Left renal pelvis (tissue), 4 donors: ENCODE measurements at regions not wholly inside any gene's neighbourhood (a gene's known extent, or its start where the extent isn't known, plus 50 kb on each side); places are given as distances from the start of the nearest gene placed in this dataset.
"Not testable (repeated sequence)": the region's sequence is repeated elsewhere in the genome, so short reads cannot be mapped to it uniquely, and the experiment has no call there.

ENCODE experiments used
- DNase-seq, 4 donors: peaks; one replicate each; pipeline ENCODE4 v3.0.0-alpha.2; 2013; ENCODE audit warnings: low read depth in 4 of 4, low spot score in 3 of 4

DNA sequence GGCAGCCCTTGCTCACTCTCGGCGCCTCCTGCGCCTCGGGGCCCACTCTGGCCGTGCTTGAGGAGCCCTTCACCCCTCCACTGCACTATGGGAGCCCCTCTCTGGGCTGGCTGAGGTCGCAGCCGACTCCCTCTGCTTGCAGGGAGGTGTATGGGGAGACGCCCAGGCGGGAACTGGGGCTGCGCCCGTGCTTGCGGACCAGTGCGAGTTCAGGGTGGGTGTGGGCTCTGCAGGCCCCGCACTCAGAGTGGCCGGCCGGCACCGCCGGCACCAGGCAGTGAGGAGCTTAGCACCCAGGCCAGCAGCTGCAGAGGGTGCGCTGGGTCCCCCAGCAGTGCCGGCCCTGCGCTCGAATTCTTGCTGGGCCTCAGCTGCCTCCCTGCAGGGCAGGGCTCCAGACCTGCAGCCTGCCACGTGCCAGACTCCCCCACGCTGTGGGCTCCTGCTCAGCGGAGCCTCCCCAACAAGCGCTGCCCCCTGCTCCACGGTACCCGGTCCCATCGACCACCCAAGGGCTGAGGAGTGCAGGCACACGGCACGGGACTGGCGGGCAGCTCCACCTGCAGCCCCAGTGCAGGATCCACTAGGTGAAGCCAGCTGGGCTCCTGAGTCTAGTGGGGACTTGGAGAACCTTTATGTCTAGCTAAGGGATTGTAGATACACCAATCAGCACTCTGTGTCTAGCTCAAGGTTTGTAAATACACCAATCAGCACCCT is 54.0 kb upstream of the WWC2 start:
- DNase-seq, result not testable (repeated sequence)

DNA sequence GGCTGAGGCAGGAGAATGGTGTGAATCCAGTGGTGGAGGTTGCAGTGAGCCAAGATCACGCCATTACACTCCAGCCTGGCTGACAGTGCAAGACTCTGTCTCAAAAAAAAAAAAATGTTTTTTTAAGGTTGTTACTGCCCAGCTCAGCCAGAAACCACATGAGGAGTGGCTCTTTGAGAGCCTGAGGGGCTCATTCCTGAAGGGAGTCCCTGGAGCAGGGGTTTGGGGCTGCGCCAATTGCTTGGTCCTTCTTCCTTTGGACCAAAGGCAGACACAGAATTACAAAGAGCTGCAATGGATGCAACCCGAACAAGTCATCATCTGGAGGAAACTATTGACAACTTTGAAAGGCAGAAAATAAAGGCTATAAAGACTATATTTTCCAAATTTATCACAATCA is 60.6 kb upstream of the WWC2 start:
- DNase-seq, result no peak

- DNase-seq, result no peak
Observed at GRCh38 chr4:183035726-183036415, 63.2 kb upstream of the WWC2 start.

DNA sequence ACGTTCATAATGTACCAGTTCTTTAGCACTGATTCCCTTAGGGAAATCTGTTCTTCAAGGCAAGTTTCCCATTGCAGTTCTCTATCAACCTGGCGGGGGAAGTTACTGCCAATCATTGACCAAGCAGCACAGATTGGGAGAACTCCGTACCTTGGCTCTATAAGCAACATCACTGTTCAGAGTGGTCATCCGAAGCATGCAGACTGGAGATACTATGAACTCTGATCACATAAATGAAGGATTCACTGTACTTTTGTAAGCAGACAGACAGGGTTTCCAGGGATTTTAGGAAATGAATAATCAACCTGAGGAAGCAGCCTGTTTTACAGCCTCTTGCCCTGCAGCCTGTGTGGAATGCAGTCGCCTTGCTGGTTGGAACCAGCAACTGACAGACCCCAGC is 63.8 kb upstream of the WWC2 start:
- peak in 2 of 4 donors; percentile 6 to 12 for DNase-seq

DNA sequence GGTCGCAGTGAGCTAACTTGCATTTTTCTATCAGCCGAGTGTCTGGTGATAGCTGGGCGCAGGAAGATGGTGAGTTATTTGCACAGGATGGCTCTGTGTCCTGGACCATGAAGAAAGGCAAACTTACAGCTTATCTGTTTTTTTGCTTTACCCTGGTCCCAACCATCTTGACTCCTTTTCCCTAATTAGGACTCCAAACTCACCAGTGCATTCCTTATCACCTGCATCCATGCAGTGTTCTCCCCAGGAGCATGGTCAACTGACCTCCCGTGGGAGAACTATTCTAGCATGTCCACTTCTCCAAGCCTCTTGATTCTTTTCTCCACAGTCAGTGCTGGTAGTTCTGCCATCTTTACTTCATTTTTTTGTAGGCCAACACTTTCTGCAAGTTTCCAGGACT is 68.2 kb upstream of the WWC2 start:
- no peak for DNase-seq

- DNase-seq, result no peak
Observed at GRCh38 chr4:183030309-183030708, 68.7 kb upstream of the WWC2 start.

- DNase-seq, result no peak
Observed at GRCh38 chr4:183029365-183029764, 69.7 kb upstream of the WWC2 start.

DNA sequence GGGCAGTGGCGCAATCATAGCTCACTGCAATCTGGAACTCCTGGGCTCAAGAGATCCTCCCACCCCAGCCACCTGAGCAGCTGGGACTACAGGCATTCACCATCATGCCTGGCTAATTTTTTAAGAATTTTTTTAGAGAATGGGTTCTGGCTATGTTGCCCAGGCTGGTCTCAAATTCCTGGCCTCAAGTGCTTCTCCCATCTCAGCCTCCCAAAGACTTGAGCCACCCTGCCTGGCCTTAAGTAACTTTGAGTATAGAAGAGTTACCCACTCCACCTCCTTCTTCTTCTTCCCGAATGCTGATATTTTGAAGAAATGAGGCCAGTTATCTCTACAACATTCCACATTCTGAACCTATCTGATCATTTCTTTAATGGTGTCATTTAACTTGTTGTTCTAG is 72.4 kb upstream of the WWC2 start:
- no peak for DNase-seq

GRCh38 chr4:183022617-183023016 is 76.4 kb upstream of the WWC2 start:
- DNase-seq, result no peak

- no peak for DNase-seq
Observed at GRCh38 chr4:183017962-183018361, 81.1 kb upstream of the WWC2 start.

GRCh38 chr4:183014361-183015084 is 84.5 kb upstream of the WWC2 start:
- DNase-seq, result no peak

- no peak for DNase-seq
Observed at GRCh38 chr4:183013730-183014002, 85.4 kb upstream of the WWC2 start.

- DNase-seq, result no peak
Observed at GRCh38 chr4:183012879-183013729, 86.0 kb upstream of the WWC2 start.

DNA sequence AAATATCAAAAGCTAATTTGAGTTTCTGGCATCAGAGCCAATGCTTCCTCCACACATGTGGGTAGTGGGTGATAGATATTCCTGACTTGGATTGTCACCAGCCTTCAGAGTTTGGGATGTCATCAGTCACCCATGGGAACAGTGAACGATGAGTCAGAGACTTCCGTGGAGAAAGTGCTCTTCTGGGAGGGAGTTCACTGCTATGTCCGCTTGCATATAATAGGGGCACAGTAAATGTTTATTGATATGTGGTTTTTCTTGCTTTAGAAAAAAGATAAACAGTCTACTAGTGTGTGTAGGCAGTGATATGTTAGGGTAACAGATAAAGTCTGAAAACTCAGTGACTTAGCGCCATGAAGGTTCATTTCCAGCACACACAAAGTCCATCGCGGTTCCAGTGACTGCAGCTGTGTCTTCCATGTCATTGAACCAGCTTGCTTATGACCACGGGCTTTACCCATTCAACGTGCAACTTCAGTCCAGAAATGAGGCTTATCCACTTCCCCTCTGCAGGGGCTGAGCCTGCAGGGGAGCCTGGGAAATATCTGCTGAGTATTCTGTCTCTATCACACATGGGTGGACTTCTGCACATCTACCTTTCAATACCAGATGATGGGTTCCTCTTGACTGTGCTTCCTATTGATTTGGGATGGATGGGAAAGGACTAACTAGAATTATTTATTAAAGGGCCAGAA is 87.7 kb upstream of the WWC2 start:
- DNase-seq, result no peak

DNA sequence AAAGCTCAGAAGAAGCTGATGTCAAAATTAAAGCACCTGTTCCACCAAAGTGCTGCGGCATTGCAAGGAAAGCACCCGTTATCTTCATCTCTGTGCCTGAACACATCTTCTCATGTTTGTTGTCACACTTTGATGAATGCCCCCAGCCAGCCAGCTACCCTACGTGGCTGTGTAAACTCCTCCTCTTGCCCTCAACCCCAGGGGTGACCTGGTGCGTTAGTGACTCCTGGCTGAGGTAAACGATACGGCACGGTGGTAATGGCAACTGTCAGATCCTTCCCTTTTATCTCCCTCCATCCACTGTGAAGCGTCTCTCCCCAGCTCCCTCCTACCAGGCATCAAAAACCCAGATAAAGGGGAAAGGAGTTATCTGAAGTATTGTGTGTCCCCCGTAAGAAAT is 90.6 kb upstream of the WWC2 start:
- DNase-seq, result peak in 3 of 4 donors; percentile 10 to 17 (median 14)

DNA sequence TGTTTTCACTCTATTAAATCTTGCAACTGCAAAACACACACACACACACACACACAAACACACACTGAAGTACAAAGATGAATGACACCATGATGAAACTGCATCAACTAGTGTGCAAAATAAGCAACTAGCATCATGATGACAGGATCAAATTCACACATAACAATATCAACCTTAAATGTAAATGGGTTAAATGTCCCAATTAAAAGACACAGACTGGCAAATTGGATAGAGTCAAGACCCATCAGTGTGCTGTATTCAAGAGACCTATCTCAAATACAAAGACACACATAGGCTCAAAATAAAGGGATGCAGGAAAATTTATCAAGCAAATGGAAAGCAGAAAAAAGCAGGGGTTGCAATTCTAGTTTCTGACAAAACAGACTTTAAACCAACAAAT is 87.2 kb upstream of the DCTD start:
- DNase-seq, result not testable (repeated sequence)

- DNase-seq, result no peak
Observed at GRCh38 chr4:182994171-182994570, 77.0 kb upstream of the DCTD start.

- DNase-seq, result no peak
Observed at GRCh38 chr4:182978152-182978827, 61.1 kb upstream of the DCTD start.

- no peak for DNase-seq
Observed at GRCh38 chr4:182975806-182976205, 58.6 kb upstream of the DCTD start.

DNA sequence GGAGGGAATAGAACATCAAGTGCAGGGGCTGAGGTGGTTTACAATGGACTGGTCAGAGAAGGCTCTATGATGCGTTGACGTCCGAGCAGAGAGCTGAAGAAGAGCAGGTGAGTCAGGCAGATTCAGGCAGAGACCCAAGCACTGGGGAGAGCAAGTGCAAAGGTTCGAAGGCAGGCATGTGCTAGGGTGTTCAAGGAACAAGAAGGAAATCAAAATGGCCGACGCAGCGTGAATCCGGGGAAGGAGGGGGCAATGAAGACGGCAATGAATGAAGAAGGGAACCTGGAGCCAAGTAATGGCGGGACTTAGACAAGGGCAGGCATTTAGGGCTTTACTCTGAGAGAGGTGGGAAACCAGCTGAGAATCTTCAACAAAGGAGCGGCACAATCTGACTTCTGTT is 56.8 kb upstream of the DCTD start:
- no peak for DNase-seq
